Left lung (tissue), 4 donors: ENCODE measurements at regions not wholly inside any gene's neighbourhood (a gene's known extent, or its start where the extent isn't known, plus 50 kb on each side); places are given as distances from the start of the nearest gene placed in this dataset.

Experiments
- ATAC-seq: fragments of 200-7000 bp; cut with Tn5 transposase; one replicate; pipeline ENCODE4 v1.9.1; 2020; ENCODE audit warnings: moderate library complexity
- DNase-seq, 4 donors: peaks; one replicate each; pipeline ENCODE4 v3.0.0-alpha.2; 2013 to 2020
- H3K27ac ChIP-seq, 2 donors: fragments of 200-600 bp; sonication (generic) in 1 of 2; one replicate each; pipeline versions ENCODE4 v1.5.0 to v1.8.0; 2020 to 2021
- H3K27me3 ChIP-seq, 2 donors: fragments of 200-600 bp; sonication (generic) in 1 of 2; one replicate each; pipeline versions ENCODE4 v1.5.0 to v1.8.0; 2020 to 2021
- H3K36me3 ChIP-seq, 2 donors: fragments of 200-600 bp; sonication (generic) in 1 of 2; one replicate each; pipeline versions ENCODE4 v1.5.0 to v1.8.0; 2020 to 2021
- H3K4me1 ChIP-seq, 2 donors: fragments of 200-600 bp; one replicate each; pipeline ENCODE4 v1.8.0; 2021
- H3K4me3 ChIP-seq, 2 donors: fragments of 200-600 bp; sonication (generic) in 1 of 2; one replicate each; pipeline versions ENCODE4 v1.5.0 to v1.8.0; 2020 to 2021; ENCODE audit warnings: mild to moderate bottlenecking in 1 of 2
- H3K9me3 ChIP-seq, 2 donors: fragments of 200-600 bp; sonication (generic) in 1 of 2; one replicate each; pipeline versions ENCODE4 v1.5.0 to v1.8.0; 2020 to 2021
- intact Hi-C, 2 donors: fragments of 100-400 bp; cut with DNase I; formaldehyde crosslinking; loops; one replicate each; pipeline versions ENCODE4 v1.11.2 to v1.14.2; 2022
- TF ChIP-seq, protein P1 (sequence below), 2 donors: fragments of 200-600 bp; sonication (generic) in 1 of 2; IDR thresholded peaks; one replicate each; pipeline versions ENCODE4 v1.5.0 to v1.8.0; 2021; ENCODE audit warnings: antibody characterized with exemption in 2 of 2
- donor health status: DM: no; HTN: yes; CAD: no.
- donor health status: DM: no; HTN: no; CAD: no.

DNA sequence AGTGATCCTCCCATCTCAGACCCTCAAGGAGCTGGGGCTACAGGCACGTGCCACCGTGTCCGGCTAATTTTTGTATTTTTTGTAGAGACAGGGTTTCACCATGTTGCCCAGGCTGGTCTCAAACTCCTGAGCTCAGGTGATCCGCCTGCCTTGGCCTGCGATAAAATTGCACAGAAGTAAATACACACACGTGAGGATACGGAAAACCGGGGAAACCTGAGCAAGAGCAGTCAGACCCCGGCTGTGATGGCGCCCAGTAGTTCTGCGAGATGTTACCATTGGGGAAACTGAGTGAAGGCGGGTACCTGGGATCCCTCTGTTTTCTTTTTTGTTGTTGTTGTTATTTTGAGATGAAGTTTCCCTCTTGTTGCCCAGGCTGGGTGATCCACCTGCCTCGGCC, 114.9 kb downstream of the C9orf50 start:
- intact Hi-C loops: no loop called here
- Histone ChIP-seq H3K36me3 (peaks cover 0 to 15% of the 10 kb centered on the region in 2 donors), H3K27me3 (no peaks in the 10 kb centered on the region), H3K9me3 (no peaks in the 10 kb centered on the region), H3K4me3 (no peak overlapping the region), H3K27ac (no peak overlapping the region), H3K4me1 (peaks cover 0 to 11% of the 10 kb centered on the region in 2 donors)
- ATAC-seq: no peak
- TF ChIP-seq, protein P1, sequence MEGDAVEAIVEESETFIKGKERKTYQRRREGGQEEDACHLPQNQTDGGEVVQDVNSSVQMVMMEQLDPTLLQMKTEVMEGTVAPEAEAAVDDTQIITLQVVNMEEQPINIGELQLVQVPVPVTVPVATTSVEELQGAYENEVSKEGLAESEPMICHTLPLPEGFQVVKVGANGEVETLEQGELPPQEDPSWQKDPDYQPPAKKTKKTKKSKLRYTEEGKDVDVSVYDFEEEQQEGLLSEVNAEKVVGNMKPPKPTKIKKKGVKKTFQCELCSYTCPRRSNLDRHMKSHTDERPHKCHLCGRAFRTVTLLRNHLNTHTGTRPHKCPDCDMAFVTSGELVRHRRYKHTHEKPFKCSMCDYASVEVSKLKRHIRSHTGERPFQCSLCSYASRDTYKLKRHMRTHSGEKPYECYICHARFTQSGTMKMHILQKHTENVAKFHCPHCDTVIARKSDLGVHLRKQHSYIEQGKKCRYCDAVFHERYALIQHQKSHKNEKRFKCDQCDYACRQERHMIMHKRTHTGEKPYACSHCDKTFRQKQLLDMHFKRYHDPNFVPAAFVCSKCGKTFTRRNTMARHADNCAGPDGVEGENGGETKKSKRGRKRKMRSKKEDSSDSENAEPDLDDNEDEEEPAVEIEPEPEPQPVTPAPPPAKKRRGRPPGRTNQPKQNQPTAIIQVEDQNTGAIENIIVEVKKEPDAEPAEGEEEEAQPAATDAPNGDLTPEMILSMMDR (IDR thresholded peaks at IDR 0.05): no peak
- DNase-seq: peak in 1 of 4 donors; percentile 40

- TF ChIP-seq, protein P1 (IDR thresholded peaks at IDR 0.05): no peak
- no peak for ATAC-seq
- peaks cover 0 to 11% of the 10 kb centered on the region in 2 donors for H3K4me1 ChIP-seq
- peaks cover 0 to 17% of the 10 kb centered on the region in 2 donors for H3K36me3 ChIP-seq
- no peak overlapping the region for H3K27ac ChIP-seq
- H3K27me3 ChIP-seq: no peaks in the 10 kb centered on the region
- peak in 1 of 4 donors; percentile 63 for DNase-seq
- intact Hi-C loops: no loop called here
- H3K4me3 ChIP-seq: no peak overlapping the region
- H3K9me3 ChIP-seq: no peaks in the 10 kb centered on the region
Measured at GRCh38 chr9:129505270-129505902, 115.5 kb downstream of the C9orf50 start.

GRCh38 chr9:129504404-129504803, 116.5 kb downstream of the C9orf50 start:
- Histone ChIP-seq H3K27me3 (no peaks in the 10 kb centered on the region), H3K4me1 (peaks cover under 1 to 11% of the 10 kb centered on the region in 2 donors), H3K27ac (no peak overlapping the region), H3K4me3 (no peak overlapping the region), H3K36me3 (peaks cover 0 to 22% of the 10 kb centered on the region in 2 donors), H3K9me3 (no peaks in the 10 kb centered on the region)
- no peak for ATAC-seq
- intact Hi-C loops: no loop called here
- DNase-seq: peak in 1 of 4 donors; percentile 3
- TF ChIP-seq, protein P1 (IDR thresholded peaks at IDR 0.05): no peak

DNA sequence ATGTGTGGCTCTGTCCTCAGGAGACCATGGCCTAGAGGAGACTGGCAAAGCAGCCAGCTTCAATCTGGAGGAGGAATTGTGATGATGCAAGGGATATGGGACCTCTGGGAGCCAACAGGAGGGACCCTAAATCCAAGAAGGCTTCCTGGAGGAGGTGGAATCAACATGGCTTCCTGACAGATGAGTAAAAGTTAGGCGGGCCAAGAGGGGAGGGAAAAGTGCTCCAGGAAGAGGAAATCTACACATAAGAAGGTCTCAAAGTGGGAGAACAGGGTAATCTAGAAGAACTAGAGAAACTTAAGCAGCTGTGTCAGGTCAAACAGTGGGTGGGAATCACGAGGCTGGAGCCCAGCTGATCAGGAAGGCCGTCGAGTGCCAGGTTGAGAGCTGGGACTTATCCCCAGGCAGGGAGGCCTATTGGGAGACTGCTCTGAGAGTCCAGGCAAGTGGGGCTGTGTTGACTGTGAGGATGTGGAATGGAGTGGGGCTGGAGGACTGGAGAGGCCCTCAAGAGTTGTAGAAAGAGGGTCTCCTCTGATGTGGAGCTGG, 119.1 kb downstream of the C9orf50 start:
- intact Hi-C loops: no loop called here
- H3K4me1 ChIP-seq: peaks cover 17 to 27% of the 10 kb centered on the region in 2 donors
- DNase-seq (peak in 3 of 4 donors; percentile 10 to 78 (median 69)), ATAC-seq (peak; percentile 55)
- peak overlapping the region; percentile 21 to 50 for H3K27ac ChIP-seq
- no peaks in the 10 kb centered on the region for H3K9me3 ChIP-seq
- H3K4me3 ChIP-seq: no peak overlapping the region
- H3K27me3 ChIP-seq: no peaks in the 10 kb centered on the region
- TF ChIP-seq, protein P1 (IDR thresholded peaks at IDR 0.05): no peak
- H3K36me3 ChIP-seq: peaks cover 0 to 22% of the 10 kb centered on the region in 2 donors

DNA sequence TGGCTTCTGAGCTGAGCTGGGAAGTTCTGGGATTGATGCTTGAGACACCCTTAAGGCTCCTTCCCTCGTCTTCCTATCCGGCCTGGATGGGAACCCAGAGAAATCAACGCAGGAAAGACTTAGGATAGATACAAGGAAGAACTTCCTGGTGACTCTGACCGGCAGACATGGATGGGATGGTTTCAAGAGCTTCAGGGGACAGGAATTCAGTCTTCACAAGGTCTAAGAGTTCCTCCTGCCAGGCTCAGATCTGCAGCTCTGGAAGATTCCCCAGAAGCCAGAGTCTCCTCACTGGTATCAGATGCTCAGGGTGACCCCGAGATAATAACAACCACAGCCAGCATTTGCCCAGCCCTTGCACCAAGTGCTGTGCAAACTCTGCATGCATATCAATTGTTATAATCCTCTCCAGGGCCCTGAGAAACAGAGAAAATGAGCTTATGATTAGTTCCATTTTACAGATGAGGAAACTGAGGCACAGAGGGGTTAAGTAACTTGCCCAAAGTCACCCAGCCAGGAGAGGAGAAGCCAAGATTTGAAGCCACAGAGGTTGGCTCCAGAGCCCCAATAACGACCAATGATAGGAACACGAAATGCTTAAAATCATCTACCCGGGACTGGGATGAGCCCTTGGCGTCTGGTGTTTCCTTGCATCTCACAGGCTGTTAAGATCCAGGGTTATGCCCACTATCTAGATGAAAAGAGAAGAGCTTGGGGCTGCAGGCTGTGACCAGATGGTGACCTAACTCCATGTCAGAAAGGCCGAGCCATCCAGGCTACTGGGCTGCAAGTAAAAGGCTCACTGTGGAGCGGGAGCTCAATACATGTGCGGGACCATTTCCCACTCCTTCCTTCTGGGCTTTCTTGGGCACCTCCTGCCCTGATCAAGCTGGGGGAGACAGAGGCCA, 119.8 kb downstream of the C9orf50 start:
- H3K27ac ChIP-seq: peak overlapping the region; percentile 50 to 99
- H3K27me3 ChIP-seq: no peaks in the 10 kb centered on the region
- ATAC-seq: no peak
- H3K4me3 ChIP-seq: no peak overlapping the region
- TF ChIP-seq, protein P1 (IDR thresholded peaks at IDR 0.05): no peak
- intact Hi-C loops: no loop called here
- peaks cover 17 to 33% of the 10 kb centered on the region in 2 donors for H3K4me1 ChIP-seq
- H3K36me3 ChIP-seq: peaks cover 0 to 22% of the 10 kb centered on the region in 2 donors
- no peaks in the 10 kb centered on the region for H3K9me3 ChIP-seq
- DNase-seq: peak in 1 of 4 donors; percentile 4
